Umbilical cord (tissue), 1 donor: ENCODE measurements at regions not wholly inside any gene's neighbourhood (a gene's known extent, or its start where the extent isn't known, plus 50 kb on each side); places are given as distances from the start of the nearest gene placed in this dataset.

Experiments
- DNase-seq: peaks from one replicate; pipeline ENCODE4 v3.0.0-alpha.2; 2015; ENCODE audit warnings: low spot score

DNA sequence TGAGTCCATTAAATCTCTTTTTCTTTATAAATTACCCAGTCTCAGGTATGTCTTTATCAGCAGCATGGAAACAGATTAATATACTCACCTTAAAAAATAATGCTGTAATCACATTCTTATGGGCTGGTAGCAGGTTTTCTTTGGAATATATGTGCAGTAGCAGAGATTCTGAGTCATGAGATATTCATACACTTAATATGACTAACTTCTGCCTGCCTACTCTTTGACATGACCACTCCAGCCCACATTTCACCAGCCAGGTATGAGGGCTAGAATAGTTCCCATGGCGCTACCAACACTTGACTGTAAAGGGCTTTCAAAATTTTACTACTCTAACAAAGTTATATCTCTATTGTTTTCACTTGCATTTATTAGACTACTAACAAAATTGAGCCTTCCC is 74.1 kb upstream of the GHR start:
- no peak for DNase-seq

DNA sequence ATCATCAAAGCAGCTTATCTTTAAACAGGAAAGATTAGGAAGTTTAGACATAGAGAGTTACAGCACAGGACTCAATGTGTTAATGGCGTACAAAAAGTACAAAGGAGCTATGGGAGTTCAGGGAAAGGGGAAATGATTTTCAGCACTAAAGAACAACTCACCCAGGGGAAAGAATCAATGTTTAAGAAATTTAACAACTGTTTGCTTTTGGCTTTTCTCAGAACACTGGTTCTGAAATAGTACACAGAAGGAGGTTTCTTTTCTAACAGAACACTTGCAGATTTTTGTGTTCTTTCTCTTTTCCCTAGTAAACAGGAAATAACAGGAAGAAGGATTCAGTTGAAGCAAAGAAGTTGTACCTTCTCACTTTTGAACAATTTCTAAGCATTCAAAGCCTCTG is 71.3 kb upstream of the GHR start:
- no peak for DNase-seq

DNA sequence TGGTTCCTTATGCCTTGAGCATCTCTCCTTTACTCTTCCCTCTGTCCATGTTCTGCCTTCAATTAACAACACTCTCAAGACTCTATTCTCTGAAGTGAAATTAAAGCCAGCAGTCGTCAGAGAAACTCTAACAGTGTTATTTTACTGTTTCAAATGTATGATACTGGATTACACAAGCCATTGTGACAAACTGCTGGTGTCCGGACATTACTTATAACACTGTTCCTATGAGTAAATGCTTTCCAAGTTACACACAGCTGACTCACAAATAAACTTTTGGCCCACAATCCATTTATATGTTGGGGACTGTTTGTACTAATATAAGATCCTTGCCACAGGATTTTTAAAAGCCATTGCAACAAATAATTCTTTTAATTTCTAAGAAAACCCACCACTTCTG is 63.2 kb upstream of the GHR start:
- no peak for DNase-seq

DNA sequence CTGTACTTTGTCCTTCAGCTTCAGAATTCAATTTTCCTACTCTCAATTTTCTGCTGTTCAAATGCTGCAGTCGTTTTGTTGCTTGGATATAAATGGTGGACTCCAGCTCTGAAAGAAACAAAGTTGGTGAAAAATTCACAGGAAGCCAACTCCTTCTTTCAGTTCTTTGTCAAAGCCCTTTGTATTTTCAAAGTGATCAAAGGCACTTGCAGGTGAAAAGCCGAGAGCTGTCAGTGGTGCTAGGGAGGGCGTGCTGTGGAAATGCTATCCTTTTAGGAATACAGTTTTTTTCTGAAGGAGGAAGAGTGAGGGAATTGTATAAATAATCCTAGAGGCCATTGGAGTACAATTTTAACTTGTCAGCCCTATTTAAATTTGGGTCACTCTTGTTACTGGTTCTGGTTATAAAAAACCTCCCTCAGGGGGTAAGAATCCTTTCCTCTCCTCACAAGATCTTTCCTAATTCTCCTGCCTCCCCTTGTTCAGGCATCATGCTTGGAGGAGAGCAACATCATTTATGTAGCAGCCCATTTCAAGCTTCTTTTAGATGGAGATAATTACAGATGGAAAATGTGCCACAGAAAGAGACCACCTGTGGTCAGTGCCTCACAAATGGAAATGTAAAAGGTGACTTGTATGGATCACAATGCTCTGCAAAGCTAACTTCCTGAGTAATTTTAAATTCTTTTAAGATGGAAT is 62.5 kb upstream of the GHR start:
- DNase-seq = no peak

DNA sequence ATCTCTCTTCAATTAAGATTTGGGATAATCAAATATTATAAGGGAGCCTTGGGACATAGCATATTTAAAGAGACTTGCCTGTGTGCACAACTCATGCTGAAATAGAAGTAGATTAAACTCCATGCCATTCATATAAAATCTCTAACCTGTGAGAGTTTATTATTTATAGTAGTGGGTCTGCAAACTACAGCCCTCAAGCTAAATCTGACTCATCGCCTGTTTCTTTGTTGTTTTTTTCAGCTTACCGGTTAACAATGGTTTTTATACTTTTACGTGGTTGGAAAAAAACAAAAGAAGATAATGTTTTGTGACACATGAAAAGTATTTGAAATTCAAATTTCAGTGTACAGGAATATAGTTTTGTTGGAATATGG is 61.9 kb upstream of the GHR start:
- DNase-seq = no peak

DNA sequence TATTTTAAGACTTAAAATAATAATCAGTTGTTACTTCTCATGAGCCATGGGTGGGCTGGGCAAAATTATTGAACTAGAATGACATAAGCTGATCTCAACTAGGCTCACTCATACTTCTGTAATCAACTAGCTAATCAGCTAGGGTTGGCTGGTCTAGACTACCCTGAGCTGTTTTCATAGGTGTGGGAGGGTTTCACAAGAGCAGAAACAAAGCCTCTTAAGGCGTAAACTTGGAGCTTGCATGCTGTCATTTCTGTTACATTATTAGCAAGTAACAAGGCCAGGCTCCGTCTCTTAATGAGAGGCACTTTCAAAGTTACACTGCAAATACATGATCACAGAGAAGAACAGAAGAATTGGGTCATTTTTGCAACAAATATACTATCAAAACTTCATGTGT is 57.2 kb upstream of the GHR start:
- DNase-seq = no peak
